ENCODE measurements at regions not wholly inside any gene's neighbourhood (a gene's known extent, or its start where the extent isn't known, plus 50 kb on each side); places are given as distances from the start of the nearest gene placed in this dataset.

- TF ChIP-seq, protein P1, sequence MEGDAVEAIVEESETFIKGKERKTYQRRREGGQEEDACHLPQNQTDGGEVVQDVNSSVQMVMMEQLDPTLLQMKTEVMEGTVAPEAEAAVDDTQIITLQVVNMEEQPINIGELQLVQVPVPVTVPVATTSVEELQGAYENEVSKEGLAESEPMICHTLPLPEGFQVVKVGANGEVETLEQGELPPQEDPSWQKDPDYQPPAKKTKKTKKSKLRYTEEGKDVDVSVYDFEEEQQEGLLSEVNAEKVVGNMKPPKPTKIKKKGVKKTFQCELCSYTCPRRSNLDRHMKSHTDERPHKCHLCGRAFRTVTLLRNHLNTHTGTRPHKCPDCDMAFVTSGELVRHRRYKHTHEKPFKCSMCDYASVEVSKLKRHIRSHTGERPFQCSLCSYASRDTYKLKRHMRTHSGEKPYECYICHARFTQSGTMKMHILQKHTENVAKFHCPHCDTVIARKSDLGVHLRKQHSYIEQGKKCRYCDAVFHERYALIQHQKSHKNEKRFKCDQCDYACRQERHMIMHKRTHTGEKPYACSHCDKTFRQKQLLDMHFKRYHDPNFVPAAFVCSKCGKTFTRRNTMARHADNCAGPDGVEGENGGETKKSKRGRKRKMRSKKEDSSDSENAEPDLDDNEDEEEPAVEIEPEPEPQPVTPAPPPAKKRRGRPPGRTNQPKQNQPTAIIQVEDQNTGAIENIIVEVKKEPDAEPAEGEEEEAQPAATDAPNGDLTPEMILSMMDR (conservative IDR thresholded peaks at IDR 0.05): no peak
- no peak for TF ChIP-seq ZFX (IDR thresholded peaks at IDR 0.05)
These were observed 75.7 kb upstream of the SNX2 start for GRCh38 chr5:122699201-122699600.
